SK-N-MC (cell line): ENCODE measurements at regions not wholly inside any gene's neighbourhood (a gene's known extent, or its start where the extent isn't known, plus 50 kb on each side); places are given as distances from the start of the nearest gene placed in this dataset.

Experiments
- EZH2 ChIP-seq: fragments of 200-600 bp; sonication (generic); IDR thresholded peaks from one replicate; pipeline ENCODE4 v1.6.1; 2017; ENCODE audit warnings: antibody characterized with exemption
- POLR2AphosphoS5 ChIP-seq: IDR thresholded peaks from 2 replicates; pipeline ENCODE4 v1.6.1; 2012; ENCODE audit warnings: mild to moderate bottlenecking, low read depth, low read length, borderline replicate concordance

DNA sequence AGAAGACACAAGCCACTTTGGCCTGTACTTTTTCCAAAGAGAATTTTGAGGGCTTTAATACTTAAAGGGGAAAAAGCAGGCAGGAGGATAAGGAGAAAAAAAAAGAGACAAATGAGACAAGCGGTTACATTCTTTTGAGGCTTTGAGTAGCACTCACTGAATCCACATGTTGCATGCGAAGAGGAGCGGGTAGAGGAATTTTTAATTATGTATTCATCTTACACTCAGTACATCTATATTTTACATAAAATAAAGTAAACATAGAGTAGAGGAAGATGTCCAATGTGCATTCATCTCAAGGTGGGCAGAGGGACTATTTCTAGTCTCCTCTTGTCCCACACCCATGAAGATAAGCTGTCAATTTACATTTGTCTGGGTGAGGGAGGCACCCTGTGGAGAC, 266.9 kb downstream of the CD109 start:
- no peak for TF ChIP-seq EZH2
- TF ChIP-seq POLR2AphosphoS5: no peak
